Pancreas (tissue), 10 donors: ENCODE measurements at regions not wholly inside any gene's neighbourhood (a gene's known extent, or its start where the extent isn't known, plus 50 kb on each side); places are given as distances from the start of the nearest gene placed in this dataset.
"Not testable (repeated sequence)": the region's sequence is repeated elsewhere in the genome, so short reads cannot be mapped to it uniquely, and the experiment has no call there.

Experiments used
- ATAC-seq, 4 donors: fragments of 200-7000 bp; cut with Tn5 transposase; one replicate each; pipeline versions ENCODE4 v1.8.0 to v1.9.1; 2020; ENCODE audit warnings: mild to moderate bottlenecking in 4 of 4, moderate library complexity in 4 of 4
- DNase-seq, 6 donors: peaks; one replicate each; pipeline ENCODE4 v3.0.0-alpha.2; 2020
- FAIRE-seq: peaks from 2 replicates; lab custom pipeline; 2012; peaks lifted over from hg19 to GRCh38; lab: Jason Lieb, UNC
- H3K27ac ChIP-seq, 4 donors: fragments of 200-600 bp; sonication (generic); 1 replicate in 3 of 4; 2 replicates in 1 of 4; pipeline versions ENCODE4 v1.5.0 to v1.8.0; 2020
- H3K27me3 ChIP-seq, 4 donors: fragments of 200-600 bp; one replicate each; pipeline ENCODE4 v1.8.0; 2021
- H3K36me3 ChIP-seq, 3 donors: fragments of 200-600 bp; sonication (generic) in 1 of 3; one replicate each; pipeline versions ENCODE4 v1.5.0 to v1.8.0; 2020 to 2021
- H3K4me1 ChIP-seq, 3 donors: fragments of 200-600 bp; one replicate each; pipeline ENCODE4 v1.8.0; 2021
- H3K4me3 ChIP-seq, 4 donors: fragments of 200-600 bp; sonication (generic) in 2 of 4; one replicate each; pipeline versions ENCODE4 v1.5.0 to v1.8.0; 2020 to 2021
- H3K9me3 ChIP-seq, 4 donors: fragments of 200-600 bp; one replicate each; pipeline ENCODE4 v1.8.0; 2021
- CTCF ChIP-seq, 4 donors: fragments of 200-600 bp; sonication (generic) in 3 of 4; IDR thresholded peaks; one replicate each; pipeline versions ENCODE4 v1.5.0 to v1.8.0; 2021; ENCODE audit warnings: antibody characterized with exemption in 4 of 4
- WGBS, 2 donors: extraction: QIAGEN DNeasy Blood & Tissue Kit; methylation state at CpG; one replicate each; pipeline ENCODE4 v1.1.7; 2013; 5-methylcytosine and 5-hydroxymethylcytosine counted together
- intact Hi-C, 3 donors: fragments of 100-400 bp; cut with DNase I; formaldehyde crosslinking; loops; one replicate each; pipeline versions ENCODE4 v1.11.1 to v1.14.2; 2022
- donor health status: healthy with polysubstance abuse.
- donor health status: DM: no; HTN: no; CAD: no; lungs with moderate emphysema.
- donor health status: DM: no; HTN: no; CAD: no.
- donor health status: control.
- donor health status: control.
- donor health status: Bipolar disorder and iron deficiency.
- donor health status: DM: yes; HTN: yes; CAD: no.
- donor health status: DM: no; HTN: no; CAD: no.
- donor health status: DM: no; HTN: no; CAD: no.
- donor health status: DM: yes; HTN: yes; CAD: no.

- WGBS, 2 donors: 71 to 80% methylated on average over 5 of the region's 5 CpGs
- Histone ChIP-seq H3K9me3 (no peaks in the 10 kb centered on the region), H3K36me3 (no peaks in the 10 kb centered on the region), H3K27me3 (no peaks in the 10 kb centered on the region), H3K4me3 (no peak overlapping the region), H3K27ac (no peak overlapping the region), H3K4me1 (no peaks in the 10 kb centered on the region)
- intact Hi-C loops: no loop called here
- no peak for TF ChIP-seq CTCF (IDR thresholded peaks at IDR 0.05)
- DNase-seq: no peak
- no peak for ATAC-seq
- FAIRE-seq: no peak
Measured at GRCh38 chr6:9754515-9754914, 660.4 kb downstream of the TFAP2A start.

- DNase-seq (no peak), ATAC-seq (no peak), FAIRE-seq (no peak)
- no peak overlapping the region for H3K27ac ChIP-seq
- intact Hi-C loops: no loop called here
- TF ChIP-seq CTCF (IDR thresholded peaks at IDR 0.05): no peak
- H3K27me3 ChIP-seq: no peaks in the 10 kb centered on the region
- no peak overlapping the region for H3K4me3 ChIP-seq
- H3K4me1 ChIP-seq: no peaks in the 10 kb centered on the region
- H3K36me3 ChIP-seq: no peaks in the 10 kb centered on the region
- WGBS, 2 donors: 75 to 77% methylated on average over 2 of the region's 2 CpGs
- H3K9me3 ChIP-seq: no peaks in the 10 kb centered on the region
Measured at GRCh38 chr6:9745966-9746365, 668.9 kb downstream of the TFAP2A start.

- FAIRE-seq: no peak
Measured at GRCh38 chr6:9745476-9745875, 669.4 kb downstream of the TFAP2A start.

DNA sequence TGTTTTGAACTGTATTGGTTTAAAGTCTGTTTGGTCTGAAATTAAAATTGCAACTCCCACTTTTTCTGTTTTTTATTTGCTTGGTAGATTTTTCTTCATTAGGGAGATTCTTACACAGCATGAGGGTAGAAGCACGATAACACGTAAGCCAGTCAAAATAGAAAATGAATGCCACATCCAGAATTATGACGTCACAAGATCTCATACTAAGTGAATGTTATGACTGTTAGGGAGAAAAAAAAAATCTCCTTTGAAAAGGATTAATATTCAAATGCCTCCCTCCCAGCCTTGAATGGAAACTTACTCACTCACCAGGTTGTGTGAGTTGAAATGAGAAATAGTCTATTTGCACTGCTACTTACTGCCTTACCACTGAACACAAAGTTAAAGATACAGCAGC is 670.8 kb downstream of the TFAP2A start:
- ATAC-seq (no peak), DNase-seq (no peak), FAIRE-seq (no peak)
- intact Hi-C loops: no loop called here
- Histone ChIP-seq H3K4me3 (no peak overlapping the region), H3K9me3 (no peaks in the 10 kb centered on the region), H3K36me3 (no peaks in the 10 kb centered on the region), H3K27me3 (no peaks in the 10 kb centered on the region), H3K27ac (no peak overlapping the region), H3K4me1 (no peaks in the 10 kb centered on the region)
- WGBS, 2 donors: 74 to 82% methylated on average over 3 of the region's 3 CpGs
- TF ChIP-seq CTCF (IDR thresholded peaks at IDR 0.05): no peak

More at GRCh38 chr6:9745476-9745875, 669.4 kb downstream of the TFAP2A start:
- Histone ChIP-seq H3K27ac (no peak overlapping the region), H3K9me3 (no peaks in the 10 kb centered on the region), H3K27me3 (no peaks in the 10 kb centered on the region), H3K4me3 (no peak overlapping the region), H3K4me1 (no peaks in the 10 kb centered on the region), H3K36me3 (no peaks in the 10 kb centered on the region)
- no peak for DNase-seq
- no peak for ATAC-seq
- no peak for TF ChIP-seq CTCF (IDR thresholded peaks at IDR 0.05)
- intact Hi-C loops: no loop called here
- WGBS, 2 donors: 44 to 49% methylated on average over 3 of the region's 3 CpGs

GRCh38 chr6:9732056-9732455 is 682.8 kb downstream of the TFAP2A start:
- no peak overlapping the region for H3K4me3 ChIP-seq
- no peaks in the 10 kb centered on the region for H3K36me3 ChIP-seq
- DNase-seq (no peak), ATAC-seq (no peak), FAIRE-seq (no peak)
- H3K9me3 ChIP-seq: no peaks in the 10 kb centered on the region
- H3K27me3 ChIP-seq: no peaks in the 10 kb centered on the region
- intact Hi-C loops: no loop called here
- TF ChIP-seq CTCF (IDR thresholded peaks at IDR 0.05): no peak
- 58 to 63% methylated on average over 1 of the region's 1 CpG for WGBS, 2 donors
- no peak overlapping the region for H3K27ac ChIP-seq
- no peaks in the 10 kb centered on the region for H3K4me1 ChIP-seq

- H3K9me3 ChIP-seq, H3K4me3 ChIP-seq, intact Hi-C loops, H3K27me3 ChIP-seq, H3K36me3 ChIP-seq, H3K4me1 ChIP-seq, ATAC-seq, H3K27ac ChIP-seq, FAIRE-seq, DNase-seq: not testable (repeated sequence)
- 65 to 81% methylated on average over 3 of the region's 3 CpGs for WGBS, 2 donors
Measured at GRCh38 chr6:9725776-9726175, 689.1 kb downstream of the TFAP2A start.
